Hepatocyte (in vitro differentiated cells): ENCODE measurements at regions not wholly inside any gene's neighbourhood (a gene's known extent, or its start where the extent isn't known, plus 50 kb on each side); places are given as distances from the start of the nearest gene placed in this dataset.

Source experiments
- DNase-seq: peaks from one replicate; pipeline ENCODE4 v3.0.0-alpha.2; 2016; ENCODE audit warnings: low spot score
- H2AFZ ChIP-seq: fragments of 200-600 bp; sonication (generic); 2 replicates; pipeline ENCODE4 v1.6.0; 2016; ENCODE audit warnings: antibody characterized with exemption, mild to moderate bottlenecking
- H3K27ac ChIP-seq: fragments of 200-600 bp; sonication (generic); 2 replicates; pipeline ENCODE4 v1.5.1; 2016; ENCODE audit warnings: mild to moderate bottlenecking
- H3K27me3 ChIP-seq: fragments of 200-600 bp; sonication (generic); 2 replicates; pipeline ENCODE4 v1.6.1; 2016
- H3K36me3 ChIP-seq: fragments of 200-600 bp; sonication (generic); replicated peaks from 2 replicates; pipeline ENCODE4 v1.5.1; 2016; ENCODE audit warnings: low read depth; ENCODE audit not compliant: insufficient read depth
- H3K4me1 ChIP-seq: fragments of 200-600 bp; sonication (generic); 2 replicates; pipeline ENCODE4 v1.5.1; 2016; ENCODE audit warnings: mild to moderate bottlenecking, moderate library complexity; ENCODE audit not compliant: insufficient read depth
- H3K4me2 ChIP-seq: fragments of 200-600 bp; sonication (generic); 2 replicates; pipeline ENCODE4 v1.6.0; 2016
- H3K4me3 ChIP-seq: fragments of 200-600 bp; sonication (generic); 2 replicates; pipeline ENCODE4 v1.5.1; 2016; ENCODE audit warnings: mild to moderate bottlenecking
- H3K79me2 ChIP-seq: fragments of 200-600 bp; sonication (generic); 2 replicates; pipeline ENCODE4 v1.6.0; 2017; ENCODE audit warnings: mild to moderate bottlenecking
- H3K9me2 ChIP-seq: fragments of 200-600 bp; sonication (generic); replicated peaks from 2 replicates; pipeline ENCODE4 v1.6.0; 2017; ENCODE audit warnings: mild to moderate bottlenecking; ENCODE audit not compliant: insufficient read depth
- H3K9me3 ChIP-seq: fragments of 200-600 bp; sonication (generic); 2 replicates; pipeline ENCODE4 v1.5.1; 2016; ENCODE audit warnings: low read depth, mild to moderate bottlenecking
- H4K20me1 ChIP-seq: fragments of 200-600 bp; sonication (generic); 2 replicates; pipeline ENCODE4 v1.6.0; 2016; ENCODE audit warnings: mild to moderate bottlenecking; ENCODE audit not compliant: insufficient read depth, poor library complexity, severe bottlenecking
- EZH2 ChIP-seq: fragments of 200-600 bp; sonication (generic); IDR thresholded peaks from 2 replicates; pipeline ENCODE4 v1.6.1; 2016; ENCODE audit warnings: antibody characterized with exemption, mild to moderate bottlenecking, borderline replicate concordance
- EZH2phosphoT487 ChIP-seq: fragments of 200-600 bp; sonication (generic); IDR thresholded peaks from one replicate; pipeline ENCODE4 v1.6.1; 2018; ENCODE audit warnings: antibody characterized with exemption, mild to moderate bottlenecking, low read depth, moderate library complexity; ENCODE audit not compliant: unreplicated experiment, severe bottlenecking
- WGBS: methylation state at CpG from one replicate; pipeline ENCODE4 v1.1.6; 2016; ENCODE audit warnings: low lambda C conversion rate; ENCODE audit errors: missing lambda C conversion rate; 5-methylcytosine and 5-hydroxymethylcytosine counted together
- TF ChIP-seq, protein P1 (sequence below): fragments of 200-600 bp; sonication (generic); IDR thresholded peaks from 2 replicates; pipeline ENCODE4 v1.5.1; 2016; ENCODE audit warnings: antibody characterized with exemption, mild to moderate bottlenecking; ENCODE audit not compliant: poor library complexity

DNA sequence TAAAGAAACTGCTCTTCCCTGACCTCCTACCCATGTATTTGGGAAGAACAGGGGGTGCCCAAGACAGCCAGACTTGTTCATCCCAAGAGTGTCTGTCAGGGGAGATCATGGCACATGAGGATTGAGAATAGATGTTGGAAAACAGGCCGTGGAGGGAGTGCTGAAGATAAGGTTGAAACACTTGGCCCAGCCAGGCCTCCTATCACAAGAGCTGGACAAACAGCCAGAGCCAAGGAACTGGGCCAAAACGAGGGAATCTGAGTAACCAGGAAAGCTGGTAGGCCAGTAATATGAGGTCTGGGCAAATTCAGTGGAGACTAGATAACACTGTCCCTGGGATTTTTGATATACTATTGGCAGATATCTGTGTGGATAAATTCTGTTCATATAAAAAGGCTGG is 161.7 kb downstream of the TMX1 start:
- DNase-seq: no peak
- H3K27ac ChIP-seq: no peak overlapping the region

DNA sequence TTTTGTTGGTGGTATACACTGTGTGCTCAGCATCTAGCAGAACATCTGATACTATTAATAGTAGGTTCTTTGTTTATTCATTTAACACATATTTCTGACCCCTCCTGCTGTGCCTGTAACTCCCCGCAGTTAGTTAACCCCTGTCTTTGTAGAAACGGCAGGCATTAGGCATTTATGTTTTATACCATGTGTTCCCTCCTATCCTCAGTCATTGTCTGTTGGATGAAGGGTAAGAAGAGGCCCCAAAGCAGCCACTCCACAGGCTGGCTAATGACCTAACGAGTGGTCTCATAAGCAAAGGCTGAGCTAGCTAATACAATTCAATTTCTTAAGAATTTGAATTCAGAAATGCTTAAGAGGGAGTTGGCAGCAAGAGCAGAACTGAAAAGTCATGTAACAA is 170.8 kb downstream of the TMX1 start:
- Histone ChIP-seq H3K4me1 (no peaks in the 10 kb centered on the region), H3K36me3 (no peaks in the 10 kb centered on the region), H3K9me2 (no peaks in the 10 kb centered on the region), H3K79me2 (no peaks in the 10 kb centered on the region), H3K4me2 (no peak overlapping the region), H3K27me3 (no peaks in the 10 kb centered on the region), H3K9me3 (no peaks in the 10 kb centered on the region), H2AFZ (no peak overlapping the region), H3K27ac (no peak overlapping the region), H4K20me1 (no peaks in the 10 kb centered on the region), H3K4me3 (no peak overlapping the region)
- no peak for TF ChIP-seq EZH2phosphoT487
- TF ChIP-seq, protein P1, sequence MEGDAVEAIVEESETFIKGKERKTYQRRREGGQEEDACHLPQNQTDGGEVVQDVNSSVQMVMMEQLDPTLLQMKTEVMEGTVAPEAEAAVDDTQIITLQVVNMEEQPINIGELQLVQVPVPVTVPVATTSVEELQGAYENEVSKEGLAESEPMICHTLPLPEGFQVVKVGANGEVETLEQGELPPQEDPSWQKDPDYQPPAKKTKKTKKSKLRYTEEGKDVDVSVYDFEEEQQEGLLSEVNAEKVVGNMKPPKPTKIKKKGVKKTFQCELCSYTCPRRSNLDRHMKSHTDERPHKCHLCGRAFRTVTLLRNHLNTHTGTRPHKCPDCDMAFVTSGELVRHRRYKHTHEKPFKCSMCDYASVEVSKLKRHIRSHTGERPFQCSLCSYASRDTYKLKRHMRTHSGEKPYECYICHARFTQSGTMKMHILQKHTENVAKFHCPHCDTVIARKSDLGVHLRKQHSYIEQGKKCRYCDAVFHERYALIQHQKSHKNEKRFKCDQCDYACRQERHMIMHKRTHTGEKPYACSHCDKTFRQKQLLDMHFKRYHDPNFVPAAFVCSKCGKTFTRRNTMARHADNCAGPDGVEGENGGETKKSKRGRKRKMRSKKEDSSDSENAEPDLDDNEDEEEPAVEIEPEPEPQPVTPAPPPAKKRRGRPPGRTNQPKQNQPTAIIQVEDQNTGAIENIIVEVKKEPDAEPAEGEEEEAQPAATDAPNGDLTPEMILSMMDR: no peak
- no peak for TF ChIP-seq EZH2
- 56% methylated on average over 3 of the region's 3 CpGs for WGBS
- DNase-seq: no peak

More for the DNA sequence above, 161.7 kb downstream of the TMX1 start:
- Histone ChIP-seq H3K4me3 (no peak overlapping the region), H3K4me1 (no peaks in the 10 kb centered on the region), H3K4me2 (no peak overlapping the region), H3K27me3 (no peaks in the 10 kb centered on the region), H3K9me3 (no peaks in the 10 kb centered on the region), H4K20me1 (no peaks in the 10 kb centered on the region), H3K9me2 (no peaks in the 10 kb centered on the region), H2AFZ (no peak overlapping the region), H3K79me2 (no peaks in the 10 kb centered on the region), H3K36me3 (no peaks in the 10 kb centered on the region)
- 71% methylated on average over 2 of the region's 2 CpGs for WGBS
- TF ChIP-seq EZH2: no peak
- TF ChIP-seq EZH2phosphoT487: no peak
- TF ChIP-seq, protein P1: no peak

DNA sequence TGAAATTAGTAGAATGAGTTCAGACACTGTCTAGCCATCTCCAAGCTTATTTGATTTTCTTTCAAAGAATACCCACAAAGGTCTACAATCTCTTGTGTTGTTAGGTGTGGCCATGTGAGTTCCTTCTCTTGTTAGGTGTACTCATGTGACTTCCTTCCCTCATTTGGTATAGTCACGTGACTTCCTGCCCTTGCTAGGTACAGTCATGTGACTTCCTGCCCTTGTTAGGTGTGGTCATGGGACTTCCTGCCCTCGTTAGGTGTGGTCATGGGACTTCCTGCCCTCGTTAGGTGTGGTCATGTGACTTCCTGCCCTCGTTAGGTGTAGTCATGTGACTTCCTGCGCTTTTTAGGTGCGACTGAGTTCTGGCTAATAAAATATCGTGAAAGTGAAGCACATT is 179.6 kb downstream of the TMX1 start:
- H3K36me3 ChIP-seq: no peaks in the 10 kb centered on the region
- H3K9me3 ChIP-seq: no peaks in the 10 kb centered on the region
- no peaks in the 10 kb centered on the region for H3K79me2 ChIP-seq
- DNase-seq: no peak
- WGBS: 92% methylated on average over 7 of the region's 7 CpGs
- H3K27ac ChIP-seq: no peak overlapping the region
- H3K4me3 ChIP-seq: no peak overlapping the region
- no peak overlapping the region for H3K4me2 ChIP-seq
- H3K9me2 ChIP-seq: no peaks in the 10 kb centered on the region
- H4K20me1 ChIP-seq: no peaks in the 10 kb centered on the region
- TF ChIP-seq EZH2phosphoT487 (no peak), EZH2 (no peak)
- TF ChIP-seq, protein P1: no peak
- H3K27me3 ChIP-seq: no peaks in the 10 kb centered on the region
- H2AFZ ChIP-seq: no peak overlapping the region
- no peaks in the 10 kb centered on the region for H3K4me1 ChIP-seq

DNA sequence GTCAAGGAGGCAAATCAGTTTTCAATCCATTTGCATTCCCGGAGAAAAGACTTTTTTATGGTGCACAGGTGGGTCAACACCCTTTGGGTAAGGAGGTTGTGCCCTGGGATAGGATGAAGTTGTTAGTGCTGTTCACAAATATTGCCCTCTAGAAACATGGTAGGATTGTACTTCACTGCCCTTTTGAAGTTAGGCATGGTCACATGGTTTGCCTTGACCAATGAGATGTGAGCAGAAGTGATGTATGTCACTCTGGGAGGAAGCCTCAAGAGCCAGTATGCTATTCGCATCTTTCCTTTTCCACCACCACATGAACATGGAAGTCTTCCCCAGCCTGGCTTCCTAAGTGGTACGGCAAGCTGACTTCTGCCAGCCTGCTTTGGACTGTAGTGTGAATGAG is 182.7 kb downstream of the TMX1 start:
- Histone ChIP-seq H3K9me3 (no peaks in the 10 kb centered on the region), H3K79me2 (no peaks in the 10 kb centered on the region), H3K4me3 (no peak overlapping the region), H4K20me1 (no peaks in the 10 kb centered on the region), H3K27me3 (no peaks in the 10 kb centered on the region), H3K36me3 (no peaks in the 10 kb centered on the region), H2AFZ (no peak overlapping the region), H3K4me1 (no peaks in the 10 kb centered on the region), H3K4me2 (no peak overlapping the region), H3K9me2 (no peaks in the 10 kb centered on the region), H3K27ac (no peak overlapping the region)
- 98% methylated on average over 3 of the region's 3 CpGs for WGBS
- no peak for DNase-seq
- TF ChIP-seq, protein P1: no peak
- no peak for TF ChIP-seq EZH2phosphoT487
- no peak for TF ChIP-seq EZH2
